OCI-LY3 (cell line): ENCODE measurements at regions not wholly inside any gene's neighbourhood (a gene's known extent, or its start where the extent isn't known, plus 50 kb on each side); places are given as distances from the start of the nearest gene placed in this dataset.

Source experiments
- EZH2phosphoT487 ChIP-seq: fragments of 200-600 bp; shearing (Covaris generic); IDR thresholded peaks from 2 replicates; pipeline ENCODE4 v1.6.1; 2018; ENCODE audit warnings: antibody characterized with exemption, mixed run types, low read depth
- TF ChIP-seq, protein P1 (sequence below): fragments of 200-600, 300-600 bp; sonication (generic); IDR thresholded peaks from 2 replicates; pipeline ENCODE4 v1.5.1; 2014; ENCODE audit warnings: antibody characterized with exemption, low read length, low read depth

DNA sequence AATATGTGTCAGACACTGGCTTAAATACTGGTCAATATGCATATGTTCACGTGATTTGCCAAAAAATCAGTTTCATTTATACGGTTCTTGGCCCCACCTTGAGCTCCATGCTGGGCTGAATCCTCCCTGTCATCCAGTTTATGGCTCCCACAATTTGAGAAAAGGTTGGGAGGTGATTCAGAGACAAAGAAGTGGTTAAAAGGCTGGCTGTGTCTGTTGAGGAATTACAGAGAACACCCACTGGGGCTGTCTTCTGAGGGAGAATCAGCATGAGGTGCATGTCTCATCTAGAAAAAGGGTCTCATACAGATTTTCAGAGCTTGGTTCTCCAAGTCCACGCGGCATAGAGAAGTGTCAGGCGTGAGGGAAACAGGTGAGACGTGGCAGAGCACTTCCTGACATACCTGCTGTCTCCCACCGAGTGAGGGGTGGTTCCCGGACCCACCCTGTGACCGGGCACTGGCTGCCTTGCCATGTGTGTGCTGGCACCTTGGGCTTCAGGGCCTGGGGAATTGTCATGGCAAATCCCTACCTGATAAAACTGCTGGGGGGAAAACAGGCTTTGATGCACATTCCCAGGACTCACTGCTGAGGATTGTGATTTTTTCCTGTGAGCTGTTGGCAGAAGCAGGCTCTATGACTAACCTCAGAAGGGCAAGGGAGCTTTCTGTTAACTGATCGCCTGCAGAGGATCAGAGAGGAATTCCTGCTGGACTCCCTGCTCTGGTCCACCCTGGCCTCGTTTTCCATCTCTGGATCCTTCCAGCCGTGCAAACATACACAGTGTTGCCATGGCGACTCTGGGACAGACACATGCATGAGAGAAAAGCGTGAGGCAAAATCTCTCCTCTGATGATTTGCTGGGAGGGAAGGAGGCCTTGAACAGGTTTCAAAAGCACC, 223.6 kb downstream of the ADAMTS15 start:
- TF ChIP-seq, protein P1, sequence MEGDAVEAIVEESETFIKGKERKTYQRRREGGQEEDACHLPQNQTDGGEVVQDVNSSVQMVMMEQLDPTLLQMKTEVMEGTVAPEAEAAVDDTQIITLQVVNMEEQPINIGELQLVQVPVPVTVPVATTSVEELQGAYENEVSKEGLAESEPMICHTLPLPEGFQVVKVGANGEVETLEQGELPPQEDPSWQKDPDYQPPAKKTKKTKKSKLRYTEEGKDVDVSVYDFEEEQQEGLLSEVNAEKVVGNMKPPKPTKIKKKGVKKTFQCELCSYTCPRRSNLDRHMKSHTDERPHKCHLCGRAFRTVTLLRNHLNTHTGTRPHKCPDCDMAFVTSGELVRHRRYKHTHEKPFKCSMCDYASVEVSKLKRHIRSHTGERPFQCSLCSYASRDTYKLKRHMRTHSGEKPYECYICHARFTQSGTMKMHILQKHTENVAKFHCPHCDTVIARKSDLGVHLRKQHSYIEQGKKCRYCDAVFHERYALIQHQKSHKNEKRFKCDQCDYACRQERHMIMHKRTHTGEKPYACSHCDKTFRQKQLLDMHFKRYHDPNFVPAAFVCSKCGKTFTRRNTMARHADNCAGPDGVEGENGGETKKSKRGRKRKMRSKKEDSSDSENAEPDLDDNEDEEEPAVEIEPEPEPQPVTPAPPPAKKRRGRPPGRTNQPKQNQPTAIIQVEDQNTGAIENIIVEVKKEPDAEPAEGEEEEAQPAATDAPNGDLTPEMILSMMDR: no peak
- TF ChIP-seq EZH2phosphoT487: no peak
